ENCODE measurements at regions not wholly inside any gene's neighbourhood (a gene's known extent, or its start where the extent isn't known, plus 50 kb on each side); places are given as distances from the start of the nearest gene placed in this dataset.

- DNase-seq (ENCODE audit: extremely low spot score, unreplicated experiment): no peak
- no peak overlapping the region for H3K4me3 Mint-ChIP-seq (ENCODE audit: unreplicated experiment)
- H3K4me1 Mint-ChIP-seq (ENCODE audit: unreplicated experiment): no peaks in the 10 kb centered on the region
- peaks cover 4% of the 10 kb centered on the region for H3K9me3 Mint-ChIP-seq (ENCODE audit: unreplicated experiment)
- H3K36me3 Mint-ChIP-seq (ENCODE audit: unreplicated experiment): no peaks in the 10 kb centered on the region
- H3K27ac Mint-ChIP-seq (ENCODE audit: unreplicated experiment): no peak overlapping the region
- H3K27me3 Mint-ChIP-seq (ENCODE audit: unreplicated experiment): no peaks in the 10 kb centered on the region
- TF ChIP-seq CTCF (IDR thresholded peaks at IDR 0.05): no peak
These were observed 1465.7 kb upstream of the DIAPH2 start for GRCh38 chrX:95218976-95219375.

- Mint-ChIP-seq H3K9me3 (ENCODE audit: unreplicated experiment) (peaks cover 25% of the 10 kb centered on the region), H3K4me3 (ENCODE audit: unreplicated experiment) (no peak overlapping the region), H3K4me1 (ENCODE audit: unreplicated experiment) (no peaks in the 10 kb centered on the region), H3K27ac (ENCODE audit: unreplicated experiment) (no peak overlapping the region), H3K27me3 (ENCODE audit: unreplicated experiment) (no peaks in the 10 kb centered on the region), H3K36me3 (ENCODE audit: unreplicated experiment) (no peaks in the 10 kb centered on the region)
- TF ChIP-seq CTCF (IDR thresholded peaks at IDR 0.05): no peak
- no peak for DNase-seq (ENCODE audit: extremely low spot score, unreplicated experiment)
These were observed 1436.3 kb upstream of the DIAPH2 start for GRCh38 chrX:95248386-95248785.

- DNase-seq (ENCODE audit: extremely low spot score, unreplicated experiment): no peak
- no peaks in the 10 kb centered on the region for H3K27me3 Mint-ChIP-seq (ENCODE audit: unreplicated experiment)
- H3K4me1 Mint-ChIP-seq (ENCODE audit: unreplicated experiment): no peaks in the 10 kb centered on the region
- H3K9me3 Mint-ChIP-seq (ENCODE audit: unreplicated experiment): peaks cover 35% of the 10 kb centered on the region
- H3K4me3 Mint-ChIP-seq (ENCODE audit: unreplicated experiment): no peak overlapping the region
- no peak for TF ChIP-seq CTCF (IDR thresholded peaks at IDR 0.05)
- H3K27ac Mint-ChIP-seq (ENCODE audit: unreplicated experiment): no peak overlapping the region
- H3K36me3 Mint-ChIP-seq (ENCODE audit: unreplicated experiment): no peaks in the 10 kb centered on the region
These were observed 1394.2 kb upstream of the DIAPH2 start for GRCh38 chrX:95290455-95290854.

- H3K4me3 Mint-ChIP-seq (ENCODE audit: unreplicated experiment): no peak overlapping the region
- no peak for TF ChIP-seq CTCF (IDR thresholded peaks at IDR 0.05)
- DNase-seq (ENCODE audit: extremely low spot score, unreplicated experiment): no peak
- peaks cover 34% of the 10 kb centered on the region for H3K9me3 Mint-ChIP-seq (ENCODE audit: unreplicated experiment)
- H3K27ac Mint-ChIP-seq (ENCODE audit: unreplicated experiment): no peak overlapping the region
- no peaks in the 10 kb centered on the region for H3K4me1 Mint-ChIP-seq (ENCODE audit: unreplicated experiment)
- no peaks in the 10 kb centered on the region for H3K36me3 Mint-ChIP-seq (ENCODE audit: unreplicated experiment)
- no peaks in the 10 kb centered on the region for H3K27me3 Mint-ChIP-seq (ENCODE audit: unreplicated experiment)
These were observed 1393.1 kb upstream of the DIAPH2 start for GRCh38 chrX:95291561-95291960.

DNA sequence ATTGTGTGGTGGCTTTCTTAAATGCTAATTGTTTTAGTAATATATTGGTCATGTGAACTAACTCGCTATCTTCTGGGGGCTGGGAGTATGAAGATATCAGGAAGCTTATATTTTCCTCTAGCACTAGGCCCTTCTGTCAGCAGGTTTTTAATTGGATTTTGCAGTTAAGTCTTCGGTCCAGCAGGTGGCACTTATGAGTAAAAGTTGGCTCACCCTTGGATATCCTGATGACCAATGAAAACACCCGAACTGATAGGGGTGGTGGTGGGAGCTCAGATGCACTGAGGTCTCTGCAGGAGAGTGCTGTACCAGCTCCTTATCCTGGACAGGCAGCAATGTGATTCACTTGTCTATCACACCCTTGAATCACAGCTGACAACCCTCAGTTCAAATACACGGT is 1365.8 kb upstream of the DIAPH2 start:
- Mint-ChIP-seq H3K9me3 (ENCODE audit: unreplicated experiment) (peaks cover 7% of the 10 kb centered on the region), H3K27ac (ENCODE audit: unreplicated experiment) (no peak overlapping the region)

More for the DNA sequence above, 1365.8 kb upstream of the DIAPH2 start:
- no peak for TF ChIP-seq CTCF (IDR thresholded peaks at IDR 0.05)
- Mint-ChIP-seq H3K4me3 (ENCODE audit: unreplicated experiment) (no peak overlapping the region), H3K36me3 (ENCODE audit: unreplicated experiment) (no peaks in the 10 kb centered on the region), H3K4me1 (ENCODE audit: unreplicated experiment) (no peaks in the 10 kb centered on the region), H3K27me3 (ENCODE audit: unreplicated experiment) (no peaks in the 10 kb centered on the region)
- no peak for DNase-seq (ENCODE audit: extremely low spot score, unreplicated experiment)
